Neutrophil (primary cell): ENCODE measurements at regions not wholly inside any gene's neighbourhood (a gene's known extent, or its start where the extent isn't known, plus 50 kb on each side); places are given as distances from the start of the nearest gene placed in this dataset.

ENCODE experiments used
- H3K27ac ChIP-seq: fragments of 200-600 bp; sonication (generic); 2 replicates; pipeline ENCODE4 v1.5.1; 2016; ENCODE audit warnings: mild to moderate bottlenecking, moderate library complexity
- H3K27me3 ChIP-seq: fragments of 200-600 bp; sonication (generic); 2 replicates; pipeline ENCODE4 v1.6.0; 2016; ENCODE audit warnings: mild to moderate bottlenecking
- H3K36me3 ChIP-seq: fragments of 200-600 bp; sonication (generic); 2 replicates; pipeline ENCODE4 v1.5.1; 2017
- H3K4me1 ChIP-seq, 2 experiments: fragments of 200-600 bp in 1 of 2; sonication (generic) in 1 of 2; 1 replicate in 1 of 2; 2 replicates in 1 of 2; pipeline versions ENCODE4 v1.5.1 to v1.6.1; 2013 to 2016; ENCODE audit warnings: low read depth in 1 of 2, low read length in 1 of 2, mild to moderate bottlenecking in 1 of 2, moderate library complexity in 1 of 2; ENCODE audit not compliant: control insufficient read depth in 1 of 2, insufficient read depth in 1 of 2
- H3K4me3 ChIP-seq, 2 experiments: fragments of 200-600 bp in 1 of 2; sonication (generic) in 1 of 2; 1 replicate in 1 of 2; 2 replicates in 1 of 2; pipeline ENCODE4 v1.5.1; 2013 to 2016; ENCODE audit warnings: low read depth in 1 of 2, low read length in 1 of 2, mild to moderate bottlenecking in 1 of 2, moderate library complexity in 1 of 2
- H3K9me3 ChIP-seq: fragments of 200-600 bp; sonication (generic); 2 replicates; pipeline ENCODE4 v1.5.1; 2016
- TF ChIP-seq, protein P1 (sequence below): fragments of 200-600 bp; sonication (generic); IDR thresholded peaks from 2 replicates; pipeline ENCODE4 v1.5.1; 2016; ENCODE audit warnings: antibody characterized with exemption

- TF ChIP-seq, protein P1, sequence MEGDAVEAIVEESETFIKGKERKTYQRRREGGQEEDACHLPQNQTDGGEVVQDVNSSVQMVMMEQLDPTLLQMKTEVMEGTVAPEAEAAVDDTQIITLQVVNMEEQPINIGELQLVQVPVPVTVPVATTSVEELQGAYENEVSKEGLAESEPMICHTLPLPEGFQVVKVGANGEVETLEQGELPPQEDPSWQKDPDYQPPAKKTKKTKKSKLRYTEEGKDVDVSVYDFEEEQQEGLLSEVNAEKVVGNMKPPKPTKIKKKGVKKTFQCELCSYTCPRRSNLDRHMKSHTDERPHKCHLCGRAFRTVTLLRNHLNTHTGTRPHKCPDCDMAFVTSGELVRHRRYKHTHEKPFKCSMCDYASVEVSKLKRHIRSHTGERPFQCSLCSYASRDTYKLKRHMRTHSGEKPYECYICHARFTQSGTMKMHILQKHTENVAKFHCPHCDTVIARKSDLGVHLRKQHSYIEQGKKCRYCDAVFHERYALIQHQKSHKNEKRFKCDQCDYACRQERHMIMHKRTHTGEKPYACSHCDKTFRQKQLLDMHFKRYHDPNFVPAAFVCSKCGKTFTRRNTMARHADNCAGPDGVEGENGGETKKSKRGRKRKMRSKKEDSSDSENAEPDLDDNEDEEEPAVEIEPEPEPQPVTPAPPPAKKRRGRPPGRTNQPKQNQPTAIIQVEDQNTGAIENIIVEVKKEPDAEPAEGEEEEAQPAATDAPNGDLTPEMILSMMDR: no peak
- no peaks in the 10 kb centered on the region for H3K36me3 ChIP-seq
- no peak overlapping the region for H3K27ac ChIP-seq
- H3K9me3 ChIP-seq: no peaks in the 10 kb centered on the region
- no peaks in the 10 kb centered on the region for H3K27me3 ChIP-seq
- no peak overlapping the region for H3K4me3 ChIP-seq
- H3K4me1 ChIP-seq: no peaks in the 10 kb centered on the region
Measured at GRCh38 chr18:42641996-42642395, 473.5 kb downstream of the RIT2 start.

GRCh38 chr18:42644729-42645131, 470.8 kb downstream of the RIT2 start:
- TF ChIP-seq, protein P1: no peak
- Histone ChIP-seq H3K27me3 (no peaks in the 10 kb centered on the region), H3K4me1 (no peaks in the 10 kb centered on the region), H3K9me3 (no peaks in the 10 kb centered on the region), H3K36me3 (no peaks in the 10 kb centered on the region), H3K27ac (no peak overlapping the region), H3K4me3 (no peak overlapping the region)

GRCh38 chr18:42649331-42650035, 466.0 kb downstream of the RIT2 start:
- TF ChIP-seq, protein P1: no peak

GRCh38 chr18:42654556-42654955, 460.9 kb downstream of the RIT2 start:
- Histone ChIP-seq H3K4me1 (no peaks in the 10 kb centered on the region), H3K4me3 (no peak overlapping the region), H3K27ac (no peak overlapping the region), H3K27me3 (no peaks in the 10 kb centered on the region), H3K9me3 (no peaks in the 10 kb centered on the region), H3K36me3 (no peaks in the 10 kb centered on the region)
- TF ChIP-seq, protein P1: no peak

More at GRCh38 chr18:42649331-42650035, 466.0 kb downstream of the RIT2 start:
- Histone ChIP-seq H3K36me3 (no peaks in the 10 kb centered on the region), H3K4me3 (no peak overlapping the region), H3K4me1 (no peaks in the 10 kb centered on the region), H3K9me3 (no peaks in the 10 kb centered on the region), H3K27ac (no peak overlapping the region), H3K27me3 (no peaks in the 10 kb centered on the region)

DNA sequence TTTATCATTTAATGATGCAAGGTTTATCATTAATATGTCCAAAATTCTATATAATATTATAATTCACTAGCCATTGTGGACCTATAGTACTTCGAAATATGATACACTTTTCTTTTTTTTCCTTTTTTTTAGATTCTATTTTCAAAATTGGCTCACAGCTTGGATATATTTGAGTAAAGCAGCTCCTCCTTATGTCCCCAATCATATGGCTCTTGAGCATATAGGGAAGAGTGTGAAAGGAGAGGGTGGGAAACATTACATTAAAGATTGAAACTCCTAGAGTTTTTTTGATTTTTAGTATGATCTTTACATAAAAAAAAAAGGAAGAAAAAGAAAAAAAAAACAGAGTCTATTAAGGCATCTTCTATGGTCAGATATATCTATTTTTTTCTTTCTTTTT, 457.9 kb downstream of the RIT2 start:
- no peaks in the 10 kb centered on the region for H3K27me3 ChIP-seq
- no peaks in the 10 kb centered on the region for H3K36me3 ChIP-seq
- H3K27ac ChIP-seq: no peak overlapping the region
- H3K4me3 ChIP-seq: no peak overlapping the region
- no peaks in the 10 kb centered on the region for H3K9me3 ChIP-seq
- H3K4me1 ChIP-seq: no peaks in the 10 kb centered on the region
- TF ChIP-seq, protein P1: no peak
